HG03558 (cell line): ENCODE measurements at regions not wholly inside any gene's neighbourhood (a gene's known extent, or its start where the extent isn't known, plus 50 kb on each side); places are given as distances from the start of the nearest gene placed in this dataset.

Source experiments
- ATAC-seq: cut with Tn5 transposase; IDR thresholded peaks from one replicate; pipeline ENCODE4 v1.9.1; 2021; ENCODE audit warnings: moderate number of reproducible peaks; ENCODE audit not compliant: unreplicated experiment; ENCODE audit errors: extremely low read depth

GRCh38 chr13:31440132-31440531 lies 240.4 kb downstream of the B3GLCT start:
- no peak for ATAC-seq

GRCh38 chr13:31441800-31442510 lies 242.2 kb downstream of the B3GLCT start:
- ATAC-seq, result no peak

- no peak for ATAC-seq
These were observed 242.8 kb downstream of the B3GLCT start for GRCh38 chr13:31442571-31442970.

- no peak for ATAC-seq
These were observed 244.6 kb downstream of the B3GLCT start for GRCh38 chr13:31444266-31444856.

GRCh38 chr13:31452525-31452924 lies 252.8 kb downstream of the B3GLCT start:
- ATAC-seq, result no peak

GRCh38 chr13:31455581-31455980 lies 255.8 kb downstream of the B3GLCT start:
- ATAC-seq, result no peak

GRCh38 chr13:31456056-31456455 lies 256.3 kb downstream of the B3GLCT start:
- no peak for ATAC-seq

GRCh38 chr13:31460061-31460460 lies 260.3 kb downstream of the B3GLCT start:
- no peak for ATAC-seq

- no peak for ATAC-seq
These were observed 262.1 kb downstream of the B3GLCT start for GRCh38 chr13:31461923-31462322.

GRCh38 chr13:31462766-31463165 lies 263.0 kb downstream of the B3GLCT start:
- no peak for ATAC-seq

GRCh38 chr13:31468114-31468902 lies 268.5 kb downstream of the B3GLCT start:
- no peak for ATAC-seq

- no peak for ATAC-seq
These were observed 269.6 kb downstream of the B3GLCT start for GRCh38 chr13:31469377-31469776.

GRCh38 chr13:31476266-31476665 lies 263.1 kb upstream of the RXFP2 start:
- no peak for ATAC-seq

- ATAC-seq, result no peak
These were observed 262.6 kb upstream of the RXFP2 start for GRCh38 chr13:31476753-31477152.

- ATAC-seq, result no peak
These were observed 261.4 kb upstream of the RXFP2 start for GRCh38 chr13:31477961-31478360.

- ATAC-seq, result no peak
These were observed 254.1 kb upstream of the RXFP2 start for GRCh38 chr13:31485183-31485582.

GRCh38 chr13:31485651-31486051 lies 253.7 kb upstream of the RXFP2 start:
- no peak for ATAC-seq

GRCh38 chr13:31495336-31495735 lies 244.0 kb upstream of the RXFP2 start:
- no peak for ATAC-seq

- no peak for ATAC-seq
These were observed 240.1 kb upstream of the RXFP2 start for GRCh38 chr13:31499274-31499673.

GRCh38 chr13:31503626-31504025 lies 235.7 kb upstream of the RXFP2 start:
- ATAC-seq, result no peak

- ATAC-seq, result no peak
These were observed 234.4 kb upstream of the RXFP2 start for GRCh38 chr13:31504918-31505317.
